ENCODE measurements at regions not wholly inside any gene's neighbourhood (a gene's known extent, or its start where the extent isn't known, plus 50 kb on each side); places are given as distances from the start of the nearest gene placed in this dataset.

GRCh38 chr13:71090990-71091389 is 776.0 kb downstream of the DACH1 start:
- TF ChIP-seq MAX (IDR thresholded peaks at IDR 0.05; ENCODE audit: insufficient read depth, insufficient read length) (no peak), POLR2A (IDR thresholded peaks at IDR 0.05; ENCODE audit: low read depth, low read length) (no peak)
- TF ChIP-seq, protein P1, sequence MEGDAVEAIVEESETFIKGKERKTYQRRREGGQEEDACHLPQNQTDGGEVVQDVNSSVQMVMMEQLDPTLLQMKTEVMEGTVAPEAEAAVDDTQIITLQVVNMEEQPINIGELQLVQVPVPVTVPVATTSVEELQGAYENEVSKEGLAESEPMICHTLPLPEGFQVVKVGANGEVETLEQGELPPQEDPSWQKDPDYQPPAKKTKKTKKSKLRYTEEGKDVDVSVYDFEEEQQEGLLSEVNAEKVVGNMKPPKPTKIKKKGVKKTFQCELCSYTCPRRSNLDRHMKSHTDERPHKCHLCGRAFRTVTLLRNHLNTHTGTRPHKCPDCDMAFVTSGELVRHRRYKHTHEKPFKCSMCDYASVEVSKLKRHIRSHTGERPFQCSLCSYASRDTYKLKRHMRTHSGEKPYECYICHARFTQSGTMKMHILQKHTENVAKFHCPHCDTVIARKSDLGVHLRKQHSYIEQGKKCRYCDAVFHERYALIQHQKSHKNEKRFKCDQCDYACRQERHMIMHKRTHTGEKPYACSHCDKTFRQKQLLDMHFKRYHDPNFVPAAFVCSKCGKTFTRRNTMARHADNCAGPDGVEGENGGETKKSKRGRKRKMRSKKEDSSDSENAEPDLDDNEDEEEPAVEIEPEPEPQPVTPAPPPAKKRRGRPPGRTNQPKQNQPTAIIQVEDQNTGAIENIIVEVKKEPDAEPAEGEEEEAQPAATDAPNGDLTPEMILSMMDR (IDR thresholded peaks at IDR 0.05; ENCODE audit: extremely low read depth in 1 of 2, insufficient read depth in 1 of 2, low read depth in 1 of 2, low read length in 2 of 2) = no peak
